ENCODE measurements at regions not wholly inside any gene's neighbourhood (a gene's known extent, or its start where the extent isn't known, plus 50 kb on each side); places are given as distances from the start of the nearest gene placed in this dataset.
A peak's percentile ranks its signal among the peaks of the same experiment; 100 is the strongest.

- Histone ChIP-seq H3K27ac (ENCODE audit: control insufficient read depth, insufficient read depth, low read length) (no peak overlapping the region), H3K79me2 (ENCODE audit: control insufficient read depth, insufficient read depth, low read length) (no peaks in the 10 kb centered on the region), H3K4me3 (ENCODE audit: control insufficient read depth in 2 of 3, extremely low read depth in 1 of 3, insufficient read depth in 2 of 3, low read depth in 1 of 3, low read length in 3 of 3) (no peak overlapping the region), H3K9me3 (ENCODE audit: control insufficient read depth, low read depth, low read length) (no peaks in the 10 kb centered on the region), H4K20me1 (ENCODE audit: control insufficient read depth, extremely low read depth, insufficient read depth, low read length) (no peaks in the 10 kb centered on the region), H3K36me3 (ENCODE audit: control insufficient read depth in 2 of 2, extremely low read depth in 1 of 2, insufficient read depth in 2 of 2, low read length in 2 of 2) (no peaks in the 10 kb centered on the region), H3K9ac (ENCODE audit: control insufficient read depth, extremely low read depth, insufficient read depth, low read length) (no peak overlapping the region), H3K4me2 (ENCODE audit: control insufficient read depth, extremely low read depth, insufficient read depth, low read depth, low read length) (no peak overlapping the region), H3K4me1 (ENCODE audit: control insufficient read depth, extremely low read depth, insufficient read depth, low read length) (no peaks in the 10 kb centered on the region), H3K27me3 (ENCODE audit: control insufficient read depth, extremely low read depth, insufficient read depth, low read length) (no peaks in the 10 kb centered on the region), H3K9me1 (ENCODE audit: control insufficient read depth, extremely low read depth, insufficient read depth, low read length) (no peaks in the 10 kb centered on the region), H2AFZ (ENCODE audit: control insufficient read depth, low read length) (no peak overlapping the region)
- dilution Hi-C loops (cut with MboI; ENCODE audit: extremely low pct_ligation_motif_present, low sequenced_read_pairs): no loop called here
- peak in 2 of 3 experiments; percentile 22 to 23 for TF ChIP-seq CTCF (optimal IDR thresholded peaks at IDR 0.05 in 1 of 3, IDR thresholded peaks at IDR 0.05 in 1 of 3, conservative IDR thresholded peaks at IDR 0.05 in 1 of 3; ENCODE audit: extremely low read depth in 1 of 3, insufficient read depth in 2 of 3, low read length in 3 of 3)
- TF ChIP-seq EZH2 (IDR thresholded peaks at IDR 0.05; ENCODE audit: low read length): no peak
- DNase-seq (ENCODE audit: low read depth, low spot score) (no peak), FAIRE-seq (no peak)
Measured at GRCh38 chr6:11947063-11947462, 65.0 kb upstream of the HIVEP1 start.

GRCh38 chr6:11944111-11944510 lies 68.0 kb upstream of the HIVEP1 start:
- FAIRE-seq (no peak), DNase-seq (ENCODE audit: low read depth, low spot score) (no peak)
- Histone ChIP-seq H3K9me3 (ENCODE audit: control insufficient read depth, low read depth, low read length) (no peaks in the 10 kb centered on the region), H3K4me3 (ENCODE audit: control insufficient read depth in 2 of 3, extremely low read depth in 1 of 3, insufficient read depth in 2 of 3, low read depth in 1 of 3, low read length in 3 of 3) (no peak overlapping the region), H3K9ac (ENCODE audit: control insufficient read depth, extremely low read depth, insufficient read depth, low read length) (no peak overlapping the region), H3K9me1 (ENCODE audit: control insufficient read depth, extremely low read depth, insufficient read depth, low read length) (no peaks in the 10 kb centered on the region), H4K20me1 (ENCODE audit: control insufficient read depth, extremely low read depth, insufficient read depth, low read length) (no peaks in the 10 kb centered on the region), H3K27me3 (ENCODE audit: control insufficient read depth, extremely low read depth, insufficient read depth, low read length) (no peaks in the 10 kb centered on the region), H3K27ac (ENCODE audit: control insufficient read depth, insufficient read depth, low read length) (no peak overlapping the region), H3K4me1 (ENCODE audit: control insufficient read depth, extremely low read depth, insufficient read depth, low read length) (no peaks in the 10 kb centered on the region), H3K79me2 (ENCODE audit: control insufficient read depth, insufficient read depth, low read length) (no peaks in the 10 kb centered on the region), H3K36me3 (ENCODE audit: control insufficient read depth in 2 of 2, extremely low read depth in 1 of 2, insufficient read depth in 2 of 2, low read length in 2 of 2) (no peaks in the 10 kb centered on the region), H3K4me2 (ENCODE audit: control insufficient read depth, extremely low read depth, insufficient read depth, low read depth, low read length) (no peak overlapping the region), H2AFZ (ENCODE audit: control insufficient read depth, low read length) (no peak overlapping the region)
- TF ChIP-seq CTCF (optimal IDR thresholded peaks at IDR 0.05 in 1 of 3, IDR thresholded peaks at IDR 0.05 in 1 of 3, conservative IDR thresholded peaks at IDR 0.05 in 1 of 3; ENCODE audit: extremely low read depth in 1 of 3, insufficient read depth in 2 of 3, low read length in 3 of 3): no peak
- TF ChIP-seq EZH2 (IDR thresholded peaks at IDR 0.05; ENCODE audit: low read length): no peak
- dilution Hi-C loops (cut with MboI; ENCODE audit: extremely low pct_ligation_motif_present, low sequenced_read_pairs): no loop called here
